ENCODE measurements at regions not wholly inside any gene's neighbourhood (a gene's known extent, or its start where the extent isn't known, plus 50 kb on each side); places are given as distances from the start of the nearest gene placed in this dataset.

DNA sequence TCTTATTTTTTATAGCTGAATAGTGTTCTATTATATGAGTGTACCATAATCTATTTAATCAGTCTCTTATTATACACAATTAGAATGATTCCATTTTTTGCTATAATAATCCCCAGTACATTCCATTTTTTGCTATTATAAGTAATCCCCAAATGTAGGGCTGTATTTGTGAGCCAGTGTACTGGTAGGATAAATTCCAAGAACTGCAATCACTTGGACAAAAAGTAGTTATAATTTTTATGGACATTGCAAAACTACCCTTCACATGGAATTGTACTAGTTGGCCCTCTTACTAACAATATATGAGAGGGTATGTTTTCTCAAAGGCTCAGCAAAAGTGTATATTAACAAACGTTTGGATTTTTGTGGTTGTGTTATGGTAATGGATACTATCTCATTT is 481.7 kb upstream of the CLINT1 start:
- Histone ChIP-seq H4K20me1 (ENCODE audit: insufficient read depth, low read depth, low read length) (no peaks in the 10 kb centered on the region), H3K4me3 (ENCODE audit: low read length) (no peak overlapping the region), H3K27ac (ENCODE audit: low read length) (no peak overlapping the region), H3K9me3 (ENCODE audit: low read length) (no peaks in the 10 kb centered on the region), H2AFZ (ENCODE audit: low read length) (no peak overlapping the region), H3K27me3 (ENCODE audit: low read length) (no peaks in the 10 kb centered on the region), H3K36me3 (ENCODE audit: insufficient read depth, low read length) (no peaks in the 10 kb centered on the region), H3K4me2 (ENCODE audit: low read depth, low read length, poor library complexity, severe bottlenecking) (no peak overlapping the region), H3K9me2 (replicated peaks; ENCODE audit: insufficient read depth, low read length) (no peaks in the 10 kb centered on the region), H3K79me2 (ENCODE audit: low read length) (no peaks in the 10 kb centered on the region), H3K4me1 (ENCODE audit: low read length) (no peaks in the 10 kb centered on the region), H3K9ac (ENCODE audit: low read length) (no peak overlapping the region)
- no peak for DNase-seq

GRCh38 chr5:158326256-158326655 is 467.3 kb upstream of the CLINT1 start:
- H3K36me3 ChIP-seq (ENCODE audit: insufficient read depth, low read length): no peaks in the 10 kb centered on the region
- H3K27me3 ChIP-seq (ENCODE audit: low read length): 0 out of 2 replicates have a peak, but pooled peaks cover 5% of the 10 kb centered on the region
- 0 out of 2 replicates have a peak, but pooled peaks cover 6% of the 10 kb centered on the region for H3K9me3 ChIP-seq (ENCODE audit: low read length)
- H3K4me3 ChIP-seq (ENCODE audit: low read length): no peak overlapping the region
- no peak overlapping the region for H3K27ac ChIP-seq (ENCODE audit: low read length)
- no peak for DNase-seq
- no peaks in the 10 kb centered on the region for H4K20me1 ChIP-seq (ENCODE audit: insufficient read depth, low read depth, low read length)
- no peak overlapping the region for H3K4me2 ChIP-seq (ENCODE audit: low read depth, low read length, poor library complexity, severe bottlenecking)
- H3K9me2 ChIP-seq (replicated peaks; ENCODE audit: insufficient read depth, low read length): no peaks in the 10 kb centered on the region
- no peak overlapping the region for H3K9ac ChIP-seq (ENCODE audit: low read length)
- no peaks in the 10 kb centered on the region for H3K79me2 ChIP-seq (ENCODE audit: low read length)
- H2AFZ ChIP-seq (ENCODE audit: low read length): no peak overlapping the region
- H3K4me1 ChIP-seq (ENCODE audit: low read length): no peaks in the 10 kb centered on the region

DNA sequence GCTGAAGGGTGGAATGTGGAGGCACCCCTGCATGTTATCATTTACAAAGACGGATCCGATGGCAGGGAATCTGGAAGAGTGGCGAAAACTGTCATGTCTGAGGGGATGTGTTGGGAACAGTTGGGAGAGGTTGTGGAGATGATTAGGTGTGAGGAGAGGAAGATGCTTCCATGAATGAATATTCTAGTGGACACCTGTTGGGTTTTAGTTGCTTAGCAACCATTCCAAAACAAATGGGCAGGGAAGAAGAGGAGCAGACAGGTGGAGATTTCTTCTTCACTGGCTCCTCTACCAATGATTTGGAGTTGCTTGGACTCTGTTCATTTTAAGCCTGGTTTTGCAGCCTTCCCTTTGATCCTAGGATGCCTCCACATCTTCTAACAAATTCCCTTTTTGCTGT is 465.3 kb upstream of the CLINT1 start:
- no peak overlapping the region for H3K4me3 ChIP-seq (ENCODE audit: low read length)
- H2AFZ ChIP-seq (ENCODE audit: low read length): no peak overlapping the region
- H3K9ac ChIP-seq (ENCODE audit: low read length): no peak overlapping the region
- no peaks in the 10 kb centered on the region for H3K36me3 ChIP-seq (ENCODE audit: insufficient read depth, low read length)
- no peak overlapping the region for H3K4me2 ChIP-seq (ENCODE audit: low read depth, low read length, poor library complexity, severe bottlenecking)
- no peak overlapping the region for H3K27ac ChIP-seq (ENCODE audit: low read length)
- no peaks in the 10 kb centered on the region for H3K79me2 ChIP-seq (ENCODE audit: low read length)
- no peaks in the 10 kb centered on the region for H3K4me1 ChIP-seq (ENCODE audit: low read length)
- no peak for DNase-seq
- H4K20me1 ChIP-seq (ENCODE audit: insufficient read depth, low read depth, low read length): no peaks in the 10 kb centered on the region
- no peaks in the 10 kb centered on the region for H3K9me3 ChIP-seq (ENCODE audit: low read length)
- H3K27me3 ChIP-seq (ENCODE audit: low read length): no peaks in the 10 kb centered on the region
- H3K9me2 ChIP-seq (replicated peaks; ENCODE audit: insufficient read depth, low read length): no peaks in the 10 kb centered on the region

DNA sequence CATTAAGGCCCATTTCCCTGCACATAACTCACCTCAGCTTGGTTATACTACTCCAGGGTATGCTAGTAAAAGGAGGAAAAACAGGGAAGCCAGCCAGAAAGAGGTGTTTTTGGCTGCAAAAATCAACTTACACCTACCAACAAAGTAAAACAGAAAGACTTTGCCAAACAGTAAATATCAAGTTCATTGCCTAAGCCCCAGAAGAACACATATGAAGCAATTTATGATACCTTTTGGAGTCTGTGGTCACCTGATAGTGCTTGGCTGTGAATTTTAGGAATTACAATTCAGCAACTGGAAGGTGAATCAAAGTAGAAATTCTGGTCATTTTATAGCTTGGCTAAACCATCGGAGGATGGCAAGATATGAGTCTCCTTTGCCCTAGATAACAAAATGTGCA is 463.7 kb upstream of the CLINT1 start:
- no peak for DNase-seq
- no peaks in the 10 kb centered on the region for H3K4me1 ChIP-seq (ENCODE audit: low read length)
- H3K27ac ChIP-seq (ENCODE audit: low read length): no peak overlapping the region
- H4K20me1 ChIP-seq (ENCODE audit: insufficient read depth, low read depth, low read length): no peaks in the 10 kb centered on the region
- H3K9me2 ChIP-seq (replicated peaks; ENCODE audit: insufficient read depth, low read length): no peaks in the 10 kb centered on the region
- H3K79me2 ChIP-seq (ENCODE audit: low read length): no peaks in the 10 kb centered on the region
- H2AFZ ChIP-seq (ENCODE audit: low read length): no peak overlapping the region
- no peaks in the 10 kb centered on the region for H3K27me3 ChIP-seq (ENCODE audit: low read length)
- no peaks in the 10 kb centered on the region for H3K9me3 ChIP-seq (ENCODE audit: low read length)
- H3K4me3 ChIP-seq (ENCODE audit: low read length): no peak overlapping the region
- no peaks in the 10 kb centered on the region for H3K36me3 ChIP-seq (ENCODE audit: insufficient read depth, low read length)
- H3K4me2 ChIP-seq (ENCODE audit: low read depth, low read length, poor library complexity, severe bottlenecking): no peak overlapping the region
- H3K9ac ChIP-seq (ENCODE audit: low read length): no peak overlapping the region

DNA sequence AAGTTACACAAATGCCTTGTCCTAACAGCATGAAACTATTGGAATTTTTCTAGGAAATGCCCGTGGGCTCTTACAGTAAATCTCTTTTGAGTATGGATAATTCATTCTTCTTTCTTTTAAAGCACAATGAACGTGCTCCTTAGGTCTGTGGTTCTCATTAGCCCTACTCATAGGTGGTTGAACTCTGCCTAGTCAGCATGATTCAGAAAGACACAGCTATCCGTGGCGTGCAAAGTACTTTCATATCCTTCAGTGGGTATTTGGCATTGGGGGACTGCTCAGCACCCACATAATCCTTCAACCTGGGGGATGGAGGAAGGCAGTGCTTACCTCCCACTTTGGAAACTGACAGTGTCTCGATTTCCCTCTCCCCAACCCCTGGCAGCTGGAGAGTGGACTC is 462.0 kb upstream of the CLINT1 start:
- no peak overlapping the region for H3K27ac ChIP-seq (ENCODE audit: low read length)
- H3K9me2 ChIP-seq (replicated peaks; ENCODE audit: insufficient read depth, low read length): no peaks in the 10 kb centered on the region
- H3K27me3 ChIP-seq (ENCODE audit: low read length): no peaks in the 10 kb centered on the region
- no peaks in the 10 kb centered on the region for H3K9me3 ChIP-seq (ENCODE audit: low read length)
- peaks cover 4% of the 10 kb centered on the region for H3K4me1 ChIP-seq (ENCODE audit: low read length)
- H3K9ac ChIP-seq (ENCODE audit: low read length): no peak overlapping the region
- H3K36me3 ChIP-seq (ENCODE audit: insufficient read depth, low read length): no peaks in the 10 kb centered on the region
- no peak overlapping the region for H3K4me3 ChIP-seq (ENCODE audit: low read length)
- no peak overlapping the region for H3K4me2 ChIP-seq (ENCODE audit: low read depth, low read length, poor library complexity, severe bottlenecking)
- H2AFZ ChIP-seq (ENCODE audit: low read length): no peak overlapping the region
- DNase-seq: no peak
- no peaks in the 10 kb centered on the region for H4K20me1 ChIP-seq (ENCODE audit: insufficient read depth, low read depth, low read length)
- no peaks in the 10 kb centered on the region for H3K79me2 ChIP-seq (ENCODE audit: low read length)

- H3K36me3 ChIP-seq (ENCODE audit: insufficient read depth, low read length): no peaks in the 10 kb centered on the region
- H4K20me1 ChIP-seq (ENCODE audit: insufficient read depth, low read depth, low read length): no peaks in the 10 kb centered on the region
- no peak overlapping the region for H3K4me3 ChIP-seq (ENCODE audit: low read length)
- no peak overlapping the region for H3K27ac ChIP-seq (ENCODE audit: low read length)
- H3K9ac ChIP-seq (ENCODE audit: low read length): no peak overlapping the region
- peaks cover 4% of the 10 kb centered on the region for H3K4me1 ChIP-seq (ENCODE audit: low read length)
- H3K4me2 ChIP-seq (ENCODE audit: low read depth, low read length, poor library complexity, severe bottlenecking): no peak overlapping the region
- DNase-seq: no peak
- no peak overlapping the region for H2AFZ ChIP-seq (ENCODE audit: low read length)
- H3K9me3 ChIP-seq (ENCODE audit: low read length): no peaks in the 10 kb centered on the region
- no peaks in the 10 kb centered on the region for H3K9me2 ChIP-seq (replicated peaks; ENCODE audit: insufficient read depth, low read length)
- H3K27me3 ChIP-seq (ENCODE audit: low read length): no peaks in the 10 kb centered on the region
- no peaks in the 10 kb centered on the region for H3K79me2 ChIP-seq (ENCODE audit: low read length)
Measured at GRCh38 chr5:158320178-158320674, 461.3 kb upstream of the CLINT1 start.

DNA sequence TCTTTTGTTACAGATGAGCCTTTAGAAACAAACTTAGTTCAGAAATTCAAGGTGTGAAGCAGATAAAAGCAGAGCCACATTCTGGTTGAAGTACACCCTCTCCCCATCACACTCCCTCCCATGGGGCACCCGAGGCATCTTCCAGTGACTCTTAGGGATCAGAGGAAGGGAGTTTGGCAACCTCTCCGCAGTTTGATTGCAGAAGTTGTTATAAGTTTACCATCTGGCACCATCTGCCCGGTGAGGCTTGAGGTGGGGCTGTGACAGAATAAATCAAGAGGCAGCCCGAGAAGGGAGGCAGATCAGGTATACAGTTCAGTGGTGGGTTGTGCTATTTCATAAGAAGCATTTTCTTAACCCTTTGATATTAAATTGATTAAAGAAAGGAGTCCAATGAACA is 458.6 kb upstream of the CLINT1 start:
- Histone ChIP-seq H3K79me2 (ENCODE audit: low read length) (no peaks in the 10 kb centered on the region), H3K9me3 (ENCODE audit: low read length) (no peaks in the 10 kb centered on the region), H3K4me1 (ENCODE audit: low read length) (peaks cover 4% of the 10 kb centered on the region), H3K27me3 (ENCODE audit: low read length) (no peaks in the 10 kb centered on the region), H3K36me3 (ENCODE audit: insufficient read depth, low read length) (no peaks in the 10 kb centered on the region), H4K20me1 (ENCODE audit: insufficient read depth, low read depth, low read length) (no peaks in the 10 kb centered on the region), H3K9ac (ENCODE audit: low read length) (no peak overlapping the region), H2AFZ (ENCODE audit: low read length) (no peak overlapping the region), H3K4me3 (ENCODE audit: low read length) (no peak overlapping the region), H3K27ac (ENCODE audit: low read length) (no peak overlapping the region), H3K4me2 (ENCODE audit: low read depth, low read length, poor library complexity, severe bottlenecking) (no peak overlapping the region), H3K9me2 (replicated peaks; ENCODE audit: insufficient read depth, low read length) (no peaks in the 10 kb centered on the region)
- no peak for DNase-seq

DNA sequence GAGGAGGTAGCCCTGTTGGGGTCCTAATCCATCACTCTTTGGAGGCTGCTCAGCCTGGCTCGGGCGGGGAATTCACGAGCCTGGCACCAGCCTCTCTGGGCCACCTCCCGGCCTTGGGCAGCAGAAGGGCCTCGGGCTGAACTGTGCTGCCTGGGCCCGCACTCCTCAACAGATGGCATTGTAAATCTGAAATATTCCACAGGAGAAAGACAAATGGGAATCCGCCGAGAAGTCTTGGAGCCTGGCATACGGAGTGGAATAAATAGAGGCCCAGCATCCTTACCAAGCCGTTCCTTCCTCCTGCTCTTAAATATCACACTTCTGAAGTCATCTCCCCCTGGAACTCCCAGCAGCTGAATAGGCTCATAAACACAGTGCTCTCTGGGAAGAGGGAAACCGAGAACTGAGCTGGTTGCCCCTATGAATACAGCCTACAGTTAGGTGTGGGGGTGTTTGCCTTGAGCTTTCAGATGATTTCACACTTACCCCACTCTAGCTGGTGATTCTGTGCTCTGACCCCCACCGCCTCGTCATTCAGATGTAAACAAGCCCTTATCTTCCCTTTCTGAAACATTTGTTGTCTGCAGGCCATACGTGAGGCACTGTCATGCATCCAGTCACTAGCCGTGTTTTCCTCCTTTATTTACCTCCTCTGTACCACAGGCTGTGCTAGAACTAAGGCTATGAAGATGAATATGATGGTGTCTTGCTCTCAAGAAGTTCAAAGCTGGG is 455.0 kb upstream of the CLINT1 start:
- Histone ChIP-seq H3K27me3 (ENCODE audit: low read length) (no peaks in the 10 kb centered on the region), H3K36me3 (ENCODE audit: insufficient read depth, low read length) (no peaks in the 10 kb centered on the region), H3K4me2 (ENCODE audit: low read depth, low read length, poor library complexity, severe bottlenecking) (no peak overlapping the region), H3K9me2 (replicated peaks; ENCODE audit: insufficient read depth, low read length) (no peaks in the 10 kb centered on the region), H3K27ac (ENCODE audit: low read length) (no peak overlapping the region), H3K4me1 (ENCODE audit: low read length) (peaks cover 4% of the 10 kb centered on the region), H4K20me1 (ENCODE audit: insufficient read depth, low read depth, low read length) (no peaks in the 10 kb centered on the region), H3K4me3 (ENCODE audit: low read length) (no peak overlapping the region), H3K79me2 (ENCODE audit: low read length) (no peaks in the 10 kb centered on the region), H2AFZ (ENCODE audit: low read length) (no peak overlapping the region), H3K9ac (ENCODE audit: low read length) (no peak overlapping the region), H3K9me3 (ENCODE audit: low read length) (no peaks in the 10 kb centered on the region)
- no peak for DNase-seq
